Progenitor cell of endocrine pancreas (in vitro differentiated cells): ENCODE measurements at regions not wholly inside any gene's neighbourhood (a gene's known extent, or its start where the extent isn't known, plus 50 kb on each side); places are given as distances from the start of the nearest gene placed in this dataset.
"Not testable (repeated sequence)": the region's sequence is repeated elsewhere in the genome, so short reads cannot be mapped to it uniquely, and the experiment has no call there.

Source experiments
- DNase-seq: peaks from one replicate; pipeline ENCODE4 v3.0.0; 2021; ENCODE audit warnings: low spot score; ENCODE audit not compliant: unreplicated experiment
- H3K27ac Mint-ChIP-seq: 2 replicates; pipeline ENCODE4 v1.8.0; 2021; ENCODE audit warnings: mild to moderate bottlenecking, moderate library complexity, mixed read lengths
- H3K27me3 Mint-ChIP-seq: 2 replicates; pipeline ENCODE4 v1.8.0; 2021; ENCODE audit warnings: mixed read lengths
- H3K36me3 Mint-ChIP-seq: 2 replicates; pipeline ENCODE4 v1.8.0; 2022; ENCODE audit warnings: mixed read lengths; ENCODE audit not compliant: insufficient read depth
- H3K4me1 Mint-ChIP-seq: 2 replicates; pipeline ENCODE4 v1.8.0; 2021; ENCODE audit warnings: low read depth, mixed read lengths
- H3K4me3 Mint-ChIP-seq: 2 replicates; pipeline ENCODE4 v1.8.0; 2021; ENCODE audit warnings: low read depth, mild to moderate bottlenecking, moderate library complexity, mixed read lengths
- H3K9me3 Mint-ChIP-seq: 2 replicates; pipeline ENCODE4 v1.8.0; 2021; ENCODE audit warnings: low read depth, mixed read lengths
- TF ChIP-seq, protein P1 (sequence below): fragments of 200-600 bp; sonication (generic); IDR thresholded peaks from one replicate; pipeline ENCODE4 v1.5.0; 2021; ENCODE audit warnings: antibody characterized with exemption, mild to moderate bottlenecking; ENCODE audit not compliant: unreplicated experiment

DNA sequence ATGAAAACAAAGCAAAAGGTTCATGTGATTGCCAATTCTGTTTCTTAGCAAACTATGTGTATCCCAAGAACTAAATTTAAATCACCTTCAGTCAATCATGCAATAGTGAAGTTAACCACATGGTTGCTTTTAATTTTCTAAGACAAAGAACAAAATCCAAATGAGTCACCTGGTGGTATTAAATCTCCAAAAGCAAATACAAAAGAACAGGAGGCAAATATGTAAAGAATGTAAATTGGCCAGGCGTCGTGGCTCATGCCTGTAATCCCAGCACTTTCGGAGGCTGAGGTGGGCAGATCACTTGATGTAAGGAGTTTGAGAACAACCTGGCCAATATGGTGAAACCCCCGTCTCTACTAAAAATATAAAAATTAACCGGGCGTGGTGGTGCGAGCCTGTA is 54.2 kb upstream of the PIK3R4 start:
- Mint-ChIP-seq H3K4me3 (no peak overlapping the region), H3K9me3 (peaks cover 9% of the 10 kb centered on the region), H3K27me3 (no peaks in the 10 kb centered on the region), H3K27ac (peak overlapping the region; percentile 8), H3K36me3 (no peaks in the 10 kb centered on the region), H3K4me1 (no peaks in the 10 kb centered on the region)
- DNase-seq, result no peak
- TF ChIP-seq, protein P1, sequence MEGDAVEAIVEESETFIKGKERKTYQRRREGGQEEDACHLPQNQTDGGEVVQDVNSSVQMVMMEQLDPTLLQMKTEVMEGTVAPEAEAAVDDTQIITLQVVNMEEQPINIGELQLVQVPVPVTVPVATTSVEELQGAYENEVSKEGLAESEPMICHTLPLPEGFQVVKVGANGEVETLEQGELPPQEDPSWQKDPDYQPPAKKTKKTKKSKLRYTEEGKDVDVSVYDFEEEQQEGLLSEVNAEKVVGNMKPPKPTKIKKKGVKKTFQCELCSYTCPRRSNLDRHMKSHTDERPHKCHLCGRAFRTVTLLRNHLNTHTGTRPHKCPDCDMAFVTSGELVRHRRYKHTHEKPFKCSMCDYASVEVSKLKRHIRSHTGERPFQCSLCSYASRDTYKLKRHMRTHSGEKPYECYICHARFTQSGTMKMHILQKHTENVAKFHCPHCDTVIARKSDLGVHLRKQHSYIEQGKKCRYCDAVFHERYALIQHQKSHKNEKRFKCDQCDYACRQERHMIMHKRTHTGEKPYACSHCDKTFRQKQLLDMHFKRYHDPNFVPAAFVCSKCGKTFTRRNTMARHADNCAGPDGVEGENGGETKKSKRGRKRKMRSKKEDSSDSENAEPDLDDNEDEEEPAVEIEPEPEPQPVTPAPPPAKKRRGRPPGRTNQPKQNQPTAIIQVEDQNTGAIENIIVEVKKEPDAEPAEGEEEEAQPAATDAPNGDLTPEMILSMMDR, result no peak

DNA sequence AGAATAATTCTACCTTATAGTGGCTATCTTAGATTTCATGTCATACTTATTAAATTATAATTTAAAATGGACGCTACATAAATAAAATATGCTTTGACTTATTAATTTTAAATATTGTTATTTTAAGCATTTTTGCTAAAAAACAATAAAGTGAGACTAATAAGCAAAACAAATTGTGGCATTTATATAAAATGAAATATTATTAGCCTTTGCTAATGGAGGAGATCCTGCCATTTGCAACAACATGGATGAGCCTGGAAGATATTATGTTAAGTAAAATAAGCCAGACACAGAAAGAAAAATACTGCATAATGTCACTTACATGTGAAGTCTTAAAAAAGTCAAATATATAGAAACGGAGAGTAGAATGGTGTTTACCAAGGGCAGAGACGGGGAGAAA is 54.8 kb upstream of the PIK3R4 start:
- TF ChIP-seq, protein P1, result no peak
- Mint-ChIP-seq H3K4me1 (no peaks in the 10 kb centered on the region), H3K4me3 (no peak overlapping the region), H3K27me3 (no peaks in the 10 kb centered on the region), H3K27ac (no peak overlapping the region), H3K9me3 (peaks cover 12% of the 10 kb centered on the region), H3K36me3 (no peaks in the 10 kb centered on the region)
- DNase-seq, result no peak

DNA sequence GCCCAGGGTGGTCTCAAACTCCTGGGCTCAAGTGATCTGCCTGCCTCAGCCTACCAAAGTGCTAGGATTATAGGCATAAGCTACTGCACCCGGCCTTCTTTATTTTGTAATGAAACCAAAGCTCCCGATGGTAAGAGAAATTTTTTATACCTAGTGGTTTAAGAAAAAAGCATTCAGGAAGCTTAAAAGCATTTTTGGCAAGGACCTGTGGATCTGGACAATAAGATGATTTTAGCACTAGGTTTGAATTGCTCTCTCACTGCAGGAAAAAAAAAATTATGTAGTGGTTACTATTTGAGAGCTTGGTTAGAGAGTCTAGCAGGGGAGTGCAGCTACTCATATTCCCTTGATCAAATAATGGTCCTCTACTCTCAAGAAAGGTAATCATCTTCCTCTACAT is 64.9 kb upstream of the PIK3R4 start:
- Mint-ChIP-seq H3K9me3 (peaks cover 11% of the 10 kb centered on the region), H3K4me3 (no peak overlapping the region), H3K4me1 (no peaks in the 10 kb centered on the region), H3K36me3 (no peaks in the 10 kb centered on the region), H3K27me3 (no peaks in the 10 kb centered on the region), H3K27ac (no peak overlapping the region)
- DNase-seq, result no peak
- TF ChIP-seq, protein P1, result no peak

DNA sequence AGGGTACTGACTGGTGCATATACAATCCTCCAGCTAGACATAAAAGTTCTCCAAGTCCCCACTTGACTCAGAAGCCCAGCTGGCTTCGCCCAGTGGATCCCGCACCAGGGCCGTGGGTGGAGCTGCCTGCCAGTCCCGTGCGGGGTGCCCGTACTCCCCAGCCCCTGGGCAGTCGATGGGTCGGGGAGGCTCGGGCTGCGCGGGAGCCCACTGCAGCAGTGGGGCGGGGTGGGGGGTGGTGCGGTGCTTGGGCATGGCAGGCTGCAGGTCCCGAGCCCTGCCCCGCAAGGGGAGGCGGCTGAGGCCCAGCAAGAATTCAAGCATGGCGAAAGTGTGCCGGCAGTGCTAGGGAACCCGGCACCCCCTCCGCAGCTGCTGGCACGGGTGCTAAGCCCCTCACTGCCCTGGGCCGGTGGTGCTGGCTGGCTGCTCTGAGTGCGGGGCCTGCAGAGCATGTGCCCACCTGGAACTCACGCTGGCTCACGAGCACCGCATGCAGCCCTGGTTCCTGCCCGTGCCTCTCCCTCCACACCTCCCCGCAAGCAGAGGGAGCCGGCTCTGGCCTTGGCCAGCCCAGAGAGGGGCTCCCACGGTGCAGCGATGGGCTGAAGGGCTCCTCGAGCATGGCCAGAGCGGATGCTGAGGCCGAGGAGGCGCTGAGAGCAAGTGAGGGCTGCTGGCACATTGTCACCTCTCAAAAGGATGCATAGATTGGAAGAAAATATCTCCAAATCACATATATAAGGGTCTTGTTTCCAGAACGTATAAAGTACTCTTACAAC is 68.3 kb upstream of the PIK3R4 start:
- Mint-ChIP-seq H3K4me3 (no peak overlapping the region), H3K36me3 (no peaks in the 10 kb centered on the region), H3K27me3 (no peaks in the 10 kb centered on the region), H3K27ac (no peak overlapping the region), H3K9me3 (peaks cover 6% of the 10 kb centered on the region), H3K4me1 (no peaks in the 10 kb centered on the region)
- TF ChIP-seq, protein P1, result no peak
- no peak for DNase-seq

DNA sequence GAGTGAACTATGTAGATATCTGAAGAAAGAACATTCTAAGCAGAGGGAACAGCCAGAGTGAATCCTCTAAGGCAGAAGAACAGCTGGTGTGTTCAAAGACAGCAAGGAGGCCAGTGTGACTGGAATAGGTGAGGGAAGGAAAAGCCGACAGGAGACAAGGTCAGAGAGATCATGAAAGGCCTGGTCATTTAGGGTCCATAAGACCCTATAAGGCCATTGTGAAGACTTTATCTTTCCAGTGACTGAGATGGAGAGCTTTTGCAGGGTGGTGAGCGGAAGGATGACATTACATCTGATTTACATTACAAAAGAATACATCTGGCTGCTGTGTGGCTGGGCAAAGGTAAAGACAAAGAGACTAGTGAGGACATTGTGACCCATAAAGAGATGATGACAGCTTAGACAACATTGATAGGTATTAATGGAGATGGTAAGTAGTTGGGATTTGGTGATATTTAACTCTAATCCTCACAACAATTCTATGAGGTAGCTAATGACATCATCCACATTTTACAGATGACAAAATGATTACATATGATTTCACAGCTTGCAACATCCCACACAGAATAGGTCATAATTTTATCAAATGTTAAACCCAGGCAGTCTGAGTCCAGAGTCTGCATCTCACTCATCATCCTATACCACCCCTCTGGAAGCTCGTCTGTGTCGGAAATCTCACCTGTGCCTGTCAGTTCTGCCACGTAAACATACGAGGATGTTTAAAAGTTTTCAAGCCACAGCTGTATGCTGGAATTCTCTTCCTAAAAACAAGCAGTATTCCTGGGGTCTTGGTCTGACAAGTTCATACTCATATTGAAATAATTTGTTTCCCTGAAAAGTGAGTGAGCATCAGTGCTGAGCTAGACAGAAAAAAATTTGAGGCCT is 70.2 kb upstream of the PIK3R4 start:
- DNase-seq, result no peak
- Mint-ChIP-seq H3K36me3 (no peaks in the 10 kb centered on the region), H3K4me3 (no peak overlapping the region), H3K4me1 (no peaks in the 10 kb centered on the region), H3K27ac (no peak overlapping the region), H3K9me3 (peaks cover 6% of the 10 kb centered on the region), H3K27me3 (peaks cover 2% of the 10 kb centered on the region)
- TF ChIP-seq, protein P1, result no peak

DNA sequence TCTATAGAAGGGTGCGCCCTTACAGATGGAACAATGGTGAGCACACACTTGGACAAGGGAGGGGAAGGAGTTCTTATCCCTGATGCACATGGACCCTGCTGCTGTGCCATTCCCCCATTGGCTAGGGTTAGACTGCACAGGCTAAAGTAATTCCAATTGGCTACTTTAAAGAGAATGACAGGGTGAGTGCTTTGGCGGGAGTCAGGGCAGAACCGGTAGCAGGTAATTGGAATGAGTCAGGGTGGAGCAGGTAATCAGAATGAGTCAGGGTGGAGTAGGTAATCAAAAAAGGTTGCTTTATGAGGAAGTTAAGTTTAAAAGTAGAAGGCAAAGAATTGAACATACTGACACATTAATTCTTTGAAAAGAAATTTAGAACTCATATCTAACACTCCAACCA is 71.4 kb upstream of the PIK3R4 start:
- H3K4me3 Mint-ChIP-seq, H3K27me3 Mint-ChIP-seq: not testable (repeated sequence)

More for the DNA sequence above, 71.4 kb upstream of the PIK3R4 start:
- H3K36me3 Mint-ChIP-seq, H3K4me1 Mint-ChIP-seq, H3K9me3 Mint-ChIP-seq, DNase-seq, H3K27ac Mint-ChIP-seq: not testable (repeated sequence)
